DOHH2 (cell line): ENCODE measurements at regions not wholly inside any gene's neighbourhood (a gene's known extent, or its start where the extent isn't known, plus 50 kb on each side); places are given as distances from the start of the nearest gene placed in this dataset.

Source experiments
- EZH2phosphoT487 ChIP-seq: fragments of 200-600 bp; sonication (generic); IDR thresholded peaks from 2 replicates; pipeline ENCODE4 v1.6.1; 2017; ENCODE audit warnings: borderline replicate concordance, mild to moderate bottlenecking, antibody characterized with exemption, low read length, moderate library complexity, mixed read lengths
- TF ChIP-seq, protein P1 (sequence below): fragments of 200-600 bp; sonication (generic); IDR thresholded peaks from one replicate; pipeline ENCODE4 v1.5.1; 2014; ENCODE audit warnings: antibody characterized with exemption, mild to moderate bottlenecking, low read depth, low read length; ENCODE audit not compliant: poor library complexity, severe bottlenecking

DNA sequence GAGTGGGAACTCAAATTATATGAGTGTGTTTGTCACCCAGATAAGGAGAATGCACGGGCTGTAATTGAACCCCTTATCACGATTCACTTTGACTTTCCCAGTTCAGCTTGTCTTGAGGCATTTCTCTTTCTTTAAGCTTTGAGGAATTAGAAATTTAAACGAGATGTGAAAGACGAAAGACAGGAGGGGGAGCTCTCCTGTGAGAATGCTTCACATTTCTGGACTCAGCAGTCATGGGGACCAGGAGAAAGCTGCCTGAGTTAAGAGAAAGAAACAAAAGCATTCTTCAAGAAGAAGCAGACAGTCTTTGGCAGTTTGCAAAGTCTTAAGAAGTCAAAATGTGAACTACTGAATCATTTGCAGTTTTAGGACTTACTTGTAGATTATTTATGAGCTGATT, 205.6 kb downstream of the NECTIN3 start:
- TF ChIP-seq, protein P1, sequence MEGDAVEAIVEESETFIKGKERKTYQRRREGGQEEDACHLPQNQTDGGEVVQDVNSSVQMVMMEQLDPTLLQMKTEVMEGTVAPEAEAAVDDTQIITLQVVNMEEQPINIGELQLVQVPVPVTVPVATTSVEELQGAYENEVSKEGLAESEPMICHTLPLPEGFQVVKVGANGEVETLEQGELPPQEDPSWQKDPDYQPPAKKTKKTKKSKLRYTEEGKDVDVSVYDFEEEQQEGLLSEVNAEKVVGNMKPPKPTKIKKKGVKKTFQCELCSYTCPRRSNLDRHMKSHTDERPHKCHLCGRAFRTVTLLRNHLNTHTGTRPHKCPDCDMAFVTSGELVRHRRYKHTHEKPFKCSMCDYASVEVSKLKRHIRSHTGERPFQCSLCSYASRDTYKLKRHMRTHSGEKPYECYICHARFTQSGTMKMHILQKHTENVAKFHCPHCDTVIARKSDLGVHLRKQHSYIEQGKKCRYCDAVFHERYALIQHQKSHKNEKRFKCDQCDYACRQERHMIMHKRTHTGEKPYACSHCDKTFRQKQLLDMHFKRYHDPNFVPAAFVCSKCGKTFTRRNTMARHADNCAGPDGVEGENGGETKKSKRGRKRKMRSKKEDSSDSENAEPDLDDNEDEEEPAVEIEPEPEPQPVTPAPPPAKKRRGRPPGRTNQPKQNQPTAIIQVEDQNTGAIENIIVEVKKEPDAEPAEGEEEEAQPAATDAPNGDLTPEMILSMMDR, result no peak
- no peak for TF ChIP-seq EZH2phosphoT487
